ENCODE measurements at regions not wholly inside any gene's neighbourhood (a gene's known extent, or its start where the extent isn't known, plus 50 kb on each side); places are given as distances from the start of the nearest gene placed in this dataset.
A peak's percentile ranks its signal among the peaks of the same experiment; 100 is the strongest.

DNA sequence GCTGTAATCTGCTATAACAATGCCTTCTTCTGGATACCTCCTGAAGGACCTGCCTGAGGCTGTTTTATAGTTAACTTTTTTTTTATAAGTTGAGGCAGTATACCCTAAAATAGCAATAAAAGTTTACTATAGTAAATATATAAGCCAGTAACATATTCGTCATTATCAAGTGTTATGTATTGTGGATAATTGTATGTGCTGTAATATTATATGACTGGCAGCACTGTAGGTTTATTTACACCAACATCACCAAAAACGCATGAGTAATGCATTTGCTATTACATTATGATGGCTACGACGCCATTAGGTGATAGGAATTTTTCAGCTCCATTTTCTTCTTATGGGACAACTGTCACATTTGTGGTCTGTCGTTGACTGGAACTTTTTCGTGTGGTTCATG is 237.2 kb upstream of the PITX2 start:
- TF ChIP-seq, protein P1, sequence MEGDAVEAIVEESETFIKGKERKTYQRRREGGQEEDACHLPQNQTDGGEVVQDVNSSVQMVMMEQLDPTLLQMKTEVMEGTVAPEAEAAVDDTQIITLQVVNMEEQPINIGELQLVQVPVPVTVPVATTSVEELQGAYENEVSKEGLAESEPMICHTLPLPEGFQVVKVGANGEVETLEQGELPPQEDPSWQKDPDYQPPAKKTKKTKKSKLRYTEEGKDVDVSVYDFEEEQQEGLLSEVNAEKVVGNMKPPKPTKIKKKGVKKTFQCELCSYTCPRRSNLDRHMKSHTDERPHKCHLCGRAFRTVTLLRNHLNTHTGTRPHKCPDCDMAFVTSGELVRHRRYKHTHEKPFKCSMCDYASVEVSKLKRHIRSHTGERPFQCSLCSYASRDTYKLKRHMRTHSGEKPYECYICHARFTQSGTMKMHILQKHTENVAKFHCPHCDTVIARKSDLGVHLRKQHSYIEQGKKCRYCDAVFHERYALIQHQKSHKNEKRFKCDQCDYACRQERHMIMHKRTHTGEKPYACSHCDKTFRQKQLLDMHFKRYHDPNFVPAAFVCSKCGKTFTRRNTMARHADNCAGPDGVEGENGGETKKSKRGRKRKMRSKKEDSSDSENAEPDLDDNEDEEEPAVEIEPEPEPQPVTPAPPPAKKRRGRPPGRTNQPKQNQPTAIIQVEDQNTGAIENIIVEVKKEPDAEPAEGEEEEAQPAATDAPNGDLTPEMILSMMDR (IDR thresholded peaks at IDR 0.05; ENCODE audit: low read depth, low read length), result no peak
- H3K4me3 ChIP-seq (replicated peaks in 1 of 2; ENCODE audit: low read depth in 2 of 2, low read length in 2 of 2), result no peak overlapping the region
- no peak for DNase-seq (ENCODE audit: low read depth in 2 of 2)

DNA sequence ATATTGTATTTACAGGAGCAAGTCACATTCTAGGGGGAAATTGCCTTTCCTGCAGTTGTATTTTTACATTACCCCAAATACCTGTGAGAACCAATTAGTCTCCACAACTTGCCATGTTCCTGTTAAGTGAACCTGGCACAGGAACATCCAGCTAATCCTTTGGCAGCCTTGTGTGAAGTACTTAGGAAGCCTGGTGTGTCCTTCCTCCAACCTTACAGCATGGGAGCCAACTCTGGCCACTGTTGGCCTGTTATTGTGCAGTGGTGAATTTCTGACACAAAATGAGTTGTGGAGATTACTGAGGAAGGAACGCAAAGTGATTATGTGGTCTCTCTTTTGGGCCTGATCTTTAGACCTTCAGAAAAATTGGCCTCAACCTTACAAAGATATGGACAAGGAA is 238.0 kb upstream of the PITX2 start:
- DNase-seq (ENCODE audit: low read depth in 2 of 2), result no peak
- TF ChIP-seq, protein P1 (IDR thresholded peaks at IDR 0.05; ENCODE audit: low read depth, low read length), result no peak
- H3K4me3 ChIP-seq (replicated peaks in 1 of 2; ENCODE audit: low read depth in 2 of 2, low read length in 2 of 2), result no peak overlapping the region

DNA sequence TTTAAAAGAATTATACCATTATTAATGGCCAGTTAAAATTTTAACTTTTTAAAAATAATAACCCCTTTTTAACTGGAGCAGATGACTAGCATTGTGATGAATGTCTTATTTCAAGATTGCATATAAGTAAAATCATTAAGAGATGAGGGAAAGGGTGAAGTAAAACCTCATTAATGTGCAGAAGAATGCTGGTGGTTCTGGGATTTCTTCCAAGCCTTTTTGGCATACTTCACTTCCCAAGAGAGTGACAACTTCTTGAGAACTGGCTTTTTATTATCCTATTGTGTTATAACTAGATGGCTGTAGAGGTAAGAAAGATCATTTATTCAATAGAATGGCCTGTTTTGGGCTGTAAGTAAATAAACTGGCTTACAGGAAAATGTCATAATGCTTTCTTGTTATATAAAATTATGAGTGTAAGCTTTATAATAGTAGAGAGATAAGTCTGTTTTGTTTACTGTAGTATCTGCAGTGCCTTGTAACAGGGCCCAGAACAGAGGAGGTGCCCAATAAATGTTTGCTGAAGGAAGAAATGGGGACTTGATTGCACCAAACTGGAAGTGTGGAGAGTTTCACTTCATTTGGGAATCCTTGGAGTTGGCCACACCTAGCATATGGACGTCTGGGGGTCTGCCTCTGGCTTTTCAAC is 242.9 kb upstream of the PITX2 start:
- DNase-seq (ENCODE audit: low read depth in 2 of 2), result peak; percentile 63 to 75
- TF ChIP-seq, protein P1 (IDR thresholded peaks at IDR 0.05; ENCODE audit: low read depth, low read length), result no peak
- H3K4me3 ChIP-seq (replicated peaks in 1 of 2; ENCODE audit: low read depth in 2 of 2, low read length in 2 of 2), result no peak overlapping the region

DNA sequence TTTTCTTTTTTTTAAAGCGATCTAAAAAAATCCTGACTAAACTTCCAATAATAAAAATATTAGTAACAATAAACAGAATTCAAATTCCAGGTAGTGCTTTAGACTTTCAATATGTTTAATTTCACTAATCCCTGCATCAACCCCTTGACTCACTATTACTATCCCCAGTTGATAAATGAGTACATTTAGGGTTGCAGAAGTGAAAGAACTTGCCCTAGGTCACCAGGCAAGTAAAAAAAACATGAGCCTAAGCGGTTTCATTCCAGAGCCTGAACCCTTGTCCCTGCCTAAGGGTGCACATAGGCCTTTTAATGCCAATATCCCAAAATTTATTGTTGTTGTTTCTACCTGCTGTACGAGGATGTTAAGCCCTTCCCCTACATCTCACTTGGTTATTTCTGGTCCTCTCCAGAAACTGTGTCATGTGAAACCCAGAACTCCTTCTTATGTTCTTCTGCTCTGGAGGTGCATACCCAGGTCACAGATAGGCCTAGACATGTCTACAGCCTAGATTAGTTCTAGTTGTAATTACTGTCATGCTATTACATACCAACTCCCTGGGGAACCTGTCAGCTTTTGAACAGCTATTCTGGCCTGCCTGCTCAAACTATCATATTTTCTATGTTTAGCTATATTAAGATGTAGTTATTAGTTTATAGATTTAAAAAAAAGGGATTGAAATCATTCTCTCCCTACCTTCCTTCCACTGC is 244.5 kb upstream of the PITX2 start:
- TF ChIP-seq, protein P1 (IDR thresholded peaks at IDR 0.05; ENCODE audit: low read depth, low read length), result no peak
- no peak for DNase-seq (ENCODE audit: low read depth in 2 of 2)
- H3K4me3 ChIP-seq (replicated peaks in 1 of 2; ENCODE audit: low read depth in 2 of 2, low read length in 2 of 2), result no peak overlapping the region

DNA sequence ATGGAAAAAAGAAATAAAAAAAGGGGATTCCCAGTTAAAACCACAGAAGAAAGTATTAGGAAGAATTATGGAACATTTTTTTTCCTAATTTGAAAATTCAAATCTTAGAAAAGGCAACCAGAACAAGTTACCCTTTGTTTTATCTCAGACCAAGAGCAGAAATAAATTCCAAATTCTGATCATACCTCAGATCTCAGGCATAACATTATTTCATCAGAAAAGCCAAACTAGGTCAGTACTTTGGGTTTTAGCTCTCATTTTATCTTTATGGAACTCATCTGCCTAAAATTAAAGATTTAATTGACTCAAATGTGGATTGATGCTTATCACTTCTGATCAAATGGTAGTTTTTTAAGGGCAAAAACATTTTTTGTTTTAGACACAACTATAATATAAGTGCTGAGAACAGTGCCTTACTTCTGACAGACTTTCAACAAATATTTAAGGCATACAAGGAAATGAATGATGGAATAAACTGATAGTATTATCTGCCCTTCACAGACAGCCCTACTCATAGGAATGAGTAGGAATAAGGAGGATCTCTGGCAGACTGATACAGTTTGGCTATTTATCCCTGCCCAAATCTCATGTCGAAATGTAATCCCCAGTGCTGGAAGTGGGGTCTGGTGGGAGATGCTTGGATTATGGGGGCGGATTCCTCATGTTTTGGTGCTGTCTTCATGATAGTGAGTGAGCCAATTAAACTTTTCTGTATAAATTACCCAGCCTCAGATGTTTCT is 245.3 kb upstream of the PITX2 start:
- DNase-seq (ENCODE audit: low read depth in 2 of 2), result no peak
- no peak overlapping the region for H3K4me3 ChIP-seq (replicated peaks in 1 of 2; ENCODE audit: low read depth in 2 of 2, low read length in 2 of 2)
- TF ChIP-seq, protein P1 (IDR thresholded peaks at IDR 0.05; ENCODE audit: low read depth, low read length), result no peak

DNA sequence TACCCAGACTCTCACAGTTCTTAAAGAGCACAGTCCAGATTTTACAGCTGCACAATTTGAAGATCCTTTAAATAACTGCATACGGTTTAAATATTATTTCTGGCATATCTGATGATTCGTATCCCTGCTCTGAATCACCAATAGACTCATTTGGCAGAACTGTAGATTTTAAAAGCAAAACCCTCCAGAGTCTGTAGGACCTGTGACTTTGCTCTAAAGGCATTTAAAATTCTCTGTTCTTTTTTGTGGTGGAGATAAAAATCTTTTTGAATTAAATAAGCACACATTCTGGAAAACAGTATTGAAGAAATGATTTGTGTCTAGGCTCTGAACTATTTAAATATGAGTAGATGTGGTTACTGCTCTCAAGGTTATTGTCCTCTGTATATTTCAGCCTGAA is 246.2 kb upstream of the PITX2 start:
- TF ChIP-seq, protein P1 (IDR thresholded peaks at IDR 0.05; ENCODE audit: low read depth, low read length), result no peak
- DNase-seq (ENCODE audit: low read depth in 2 of 2), result peak; percentile 9 to 65

More for the DNA sequence above, 246.2 kb upstream of the PITX2 start:
- no peak overlapping the region for H3K4me3 ChIP-seq (replicated peaks in 1 of 2; ENCODE audit: low read depth in 2 of 2, low read length in 2 of 2)
